Adrenal gland (tissue), 9 donors: ENCODE measurements at regions not wholly inside any gene's neighbourhood (a gene's known extent, or its start where the extent isn't known, plus 50 kb on each side); places are given as distances from the start of the nearest gene placed in this dataset.
A peak's percentile ranks its signal among the peaks of the same experiment; 100 is the strongest.

Source experiments
- DNase-seq, 7 donors: peaks; one replicate each; pipeline ENCODE4 v3.0.0-alpha.2; 2019 to 2020
- H3K27ac ChIP-seq, 5 donors: fragments of 200-600 bp; sonication (generic) in 4 of 5; 1 replicate in 3 of 5; 2 replicates in 2 of 5; pipeline versions ENCODE4 v1.5.1 to v1.8.0; 2016 to 2020; ENCODE audit warnings: mild to moderate bottlenecking in 1 of 5
- H3K27me3 ChIP-seq: fragments of 200-600 bp; 2 replicates; pipeline ENCODE4 v1.8.0; 2021
- H3K36me3 ChIP-seq, 2 donors: fragments of 200-600 bp; replicated peaks in 1 of 2; 1 replicate in 1 of 2; 2 replicates in 1 of 2; pipeline versions ENCODE4 v1.5.1 to v1.8.0; 2018 to 2022
- H3K4me1 ChIP-seq, 2 donors: fragments of 200-600 bp; replicated peaks in 1 of 2; 1 replicate in 1 of 2; 2 replicates in 1 of 2; pipeline versions ENCODE4 v1.5.1 to v1.8.0; 2018 to 2021
- H3K4me3 ChIP-seq, 4 donors: fragments of 200-600 bp; sonication (generic) in 3 of 4; one replicate each; pipeline ENCODE4 v1.5.1; 2016 to 2018
- H3K9me3 ChIP-seq, 3 donors: fragments of 200-600 bp; sonication (generic) in 1 of 3; replicated peaks in 1 of 3; 1 replicate in 2 of 3; 2 replicates in 1 of 3; pipeline versions ENCODE4 v1.5.1 to v1.8.0; 2016 to 2021
- POLR2A ChIP-seq, 2 donors: fragments of 450-650 bp; IDR thresholded peaks; one replicate each; pipeline ENCODE4 v1.6.1; 2017; ENCODE audit warnings: antibody characterized with exemption in 2 of 2, mild to moderate bottlenecking in 2 of 2, moderate library complexity in 1 of 2
- WGBS, 4 donors: extraction: QIAGEN DNeasy Blood & Tissue Kit in 2 of 4; methylation state at CpG; one replicate each; pipeline versions ENCODE4 v1.1.5 to v1.1.7; 2013 to 2017; 5-methylcytosine and 5-hydroxymethylcytosine counted together
- intact Hi-C, 2 donors: fragments of 100-400 bp; cut with DNase I; formaldehyde crosslinking; loops; one replicate each; pipeline versions ENCODE4 v1.14.1 to v1.15.0; 2022 to 2023
- TF ChIP-seq, protein P1 (sequence below), 6 experiments: fragments of 450-650 bp in 4 of 6; fragments of 200-600 bp in 2 of 6; sonication (generic) in 1 of 6; IDR thresholded peaks; 1 replicate in 5 of 6; 2 replicates in 1 of 6; pipeline versions ENCODE4 v1.5.1 to v1.8.0; 2016 to 2021; ENCODE audit warnings: antibody characterized with exemption in 6 of 6, mild to moderate bottlenecking in 2 of 6, moderate library complexity in 1 of 6
- donor health status: healthy with polysubstance abuse.
- donor health status: Bipolar disorder and iron deficiency.
- donor health status: DM: yes; HTN: yes; CAD: no.
- donor health status: DM: no; HTN: no; CAD: no.
- donor health status: DM: no; HTN: no; CAD: no.

DNA sequence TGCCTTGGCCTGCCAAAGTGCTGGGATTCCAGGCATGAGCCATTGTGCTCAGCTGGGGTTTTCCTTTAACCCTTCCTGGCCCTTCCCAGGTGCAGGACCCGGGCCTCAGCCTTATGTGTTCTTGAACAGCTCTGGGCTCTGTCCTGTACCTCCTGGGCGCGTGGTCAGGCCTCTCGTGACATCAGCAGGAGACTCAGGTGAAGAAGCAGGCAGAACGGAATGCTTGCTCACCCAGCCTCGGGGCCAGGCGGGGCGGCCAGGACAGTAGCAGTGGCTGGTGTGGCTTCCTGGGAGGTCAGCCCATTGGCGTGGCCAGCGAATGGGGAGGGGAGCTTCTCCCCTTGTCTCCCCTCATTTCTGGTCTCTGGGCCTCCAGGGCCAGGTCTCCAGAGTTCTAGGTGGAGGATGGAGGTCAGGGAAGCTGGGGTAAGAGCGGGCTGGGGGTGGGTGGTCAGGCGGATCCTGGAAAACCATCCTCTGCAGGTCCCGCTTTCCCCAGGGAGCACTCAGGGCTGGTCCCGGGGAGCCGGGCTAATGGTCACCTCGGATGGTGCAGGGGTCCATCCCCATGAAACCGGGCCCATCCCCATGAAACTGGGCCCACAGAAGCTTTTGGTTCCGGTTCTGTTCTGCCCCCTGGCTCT is 281.5 kb downstream of the SEC14L1 start:
- intact Hi-C loops: no loop called here
- Histone ChIP-seq H3K36me3 (no peaks in the 10 kb centered on the region), H3K27me3 (no peaks in the 10 kb centered on the region), H3K4me1 (peaks cover 61 to 80% of the 10 kb centered on the region in 2 donors), H3K9me3 (no peaks in the 10 kb centered on the region), H3K27ac (peak overlapping the region in 4 of 5 donors; percentile 92 to 98 (median 95)), H3K4me3 (no peak overlapping the region)
- DNase-seq: no peak
- TF ChIP-seq POLR2A (IDR thresholded peaks at IDR 0.05): no peak
- TF ChIP-seq, protein P1, sequence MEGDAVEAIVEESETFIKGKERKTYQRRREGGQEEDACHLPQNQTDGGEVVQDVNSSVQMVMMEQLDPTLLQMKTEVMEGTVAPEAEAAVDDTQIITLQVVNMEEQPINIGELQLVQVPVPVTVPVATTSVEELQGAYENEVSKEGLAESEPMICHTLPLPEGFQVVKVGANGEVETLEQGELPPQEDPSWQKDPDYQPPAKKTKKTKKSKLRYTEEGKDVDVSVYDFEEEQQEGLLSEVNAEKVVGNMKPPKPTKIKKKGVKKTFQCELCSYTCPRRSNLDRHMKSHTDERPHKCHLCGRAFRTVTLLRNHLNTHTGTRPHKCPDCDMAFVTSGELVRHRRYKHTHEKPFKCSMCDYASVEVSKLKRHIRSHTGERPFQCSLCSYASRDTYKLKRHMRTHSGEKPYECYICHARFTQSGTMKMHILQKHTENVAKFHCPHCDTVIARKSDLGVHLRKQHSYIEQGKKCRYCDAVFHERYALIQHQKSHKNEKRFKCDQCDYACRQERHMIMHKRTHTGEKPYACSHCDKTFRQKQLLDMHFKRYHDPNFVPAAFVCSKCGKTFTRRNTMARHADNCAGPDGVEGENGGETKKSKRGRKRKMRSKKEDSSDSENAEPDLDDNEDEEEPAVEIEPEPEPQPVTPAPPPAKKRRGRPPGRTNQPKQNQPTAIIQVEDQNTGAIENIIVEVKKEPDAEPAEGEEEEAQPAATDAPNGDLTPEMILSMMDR (IDR thresholded peaks at IDR 0.05): no peak
- WGBS, 4 donors: 94% methylated on average over 10 to 18 of the region's 18 CpGs

DNA sequence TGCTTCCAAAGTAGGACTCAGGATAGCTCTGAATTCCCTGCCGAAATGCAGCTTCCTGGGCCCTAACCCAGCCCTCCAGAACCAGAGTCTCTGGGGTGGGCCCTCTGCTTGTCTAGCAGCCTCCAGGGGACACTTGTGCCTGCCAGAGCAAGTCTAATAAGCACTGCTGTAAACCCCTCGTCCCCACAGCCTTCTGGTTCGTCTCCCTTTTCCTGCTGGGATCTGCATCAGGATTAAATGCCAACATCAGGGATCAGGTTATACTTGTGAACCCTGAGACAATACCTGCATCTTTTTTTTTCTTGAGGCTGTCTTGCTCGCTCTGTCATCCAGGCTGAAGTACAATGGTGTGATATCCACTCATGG is 282.0 kb downstream of the SEC14L1 start:
- Histone ChIP-seq H3K36me3 (no peaks in the 10 kb centered on the region), H3K9me3 (no peaks in the 10 kb centered on the region), H3K4me1 (peaks cover 66 to 85% of the 10 kb centered on the region in 2 donors), H3K27ac (peak overlapping the region in 4 of 5 donors; percentile 92 to 98 (median 95)), H3K4me3 (no peak overlapping the region), H3K27me3 (no peaks in the 10 kb centered on the region)
- intact Hi-C loops: no loop called here
- TF ChIP-seq, protein P1 (IDR thresholded peaks at IDR 0.05): no peak
- no peak for TF ChIP-seq POLR2A (IDR thresholded peaks at IDR 0.05)
- DNase-seq: no peak
- 80 to 93% (median 89%) methylated on average over 3 to 4 of the region's 4 CpGs for WGBS, 4 donors

DNA sequence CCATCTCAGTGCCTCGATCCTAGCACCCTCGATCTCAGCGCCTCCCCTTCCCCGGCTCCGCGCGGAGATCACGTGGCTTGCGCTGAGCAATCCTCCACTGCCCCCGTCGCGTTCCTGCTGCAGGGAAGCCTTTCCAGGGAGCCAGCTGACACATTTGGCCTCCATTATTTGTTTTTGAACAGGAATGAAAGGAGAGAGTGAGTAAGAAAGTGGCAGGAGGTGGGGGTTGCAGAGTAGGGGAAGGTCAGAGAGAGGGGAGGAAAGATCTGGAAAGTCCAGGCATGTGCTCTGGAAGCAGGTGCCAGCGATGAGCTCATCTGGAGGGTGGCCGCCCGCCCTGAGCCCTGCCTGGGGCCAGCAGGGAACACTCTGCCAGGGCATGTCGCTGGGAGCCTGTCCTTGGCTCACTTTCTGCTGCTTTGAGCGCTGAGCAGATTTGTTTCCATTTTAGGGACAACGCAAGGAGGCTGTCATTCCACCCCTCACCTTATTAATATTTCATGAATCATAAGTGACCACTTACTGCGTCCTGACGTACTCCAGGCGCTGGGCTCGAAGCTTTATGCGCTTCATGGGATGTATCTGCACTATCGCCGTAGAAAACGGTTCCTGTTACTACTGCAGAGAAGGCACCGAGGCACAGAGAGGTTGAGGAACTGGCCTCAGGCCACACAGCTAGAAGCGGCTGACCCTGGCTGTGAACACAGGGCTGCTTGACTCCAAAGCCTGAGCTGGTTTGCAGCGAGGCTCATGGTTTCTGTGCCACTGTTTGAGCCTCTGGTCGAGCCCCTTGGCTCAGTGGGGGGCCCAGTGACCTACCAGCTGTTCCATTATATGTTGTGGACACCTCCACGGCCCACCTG is 283.1 kb downstream of the SEC14L1 start:
- intact Hi-C loops: no loop called here
- TF ChIP-seq, protein P1 (IDR thresholded peaks at IDR 0.05): peak in 2 of 6 experiments; percentile 16 to 18
- peak in 1 of 2 donors; percentile 80 for TF ChIP-seq POLR2A (IDR thresholded peaks at IDR 0.05)
- no peaks in the 10 kb centered on the region for H3K27me3 ChIP-seq
- WGBS, 4 donors: 26 to 36% (median 33%) methylated on average over 27 to 31 of the region's 31 CpGs
- no peak overlapping the region for H3K4me3 ChIP-seq
- H3K9me3 ChIP-seq: no peaks in the 10 kb centered on the region
- peak overlapping the region; percentile 90 to 98 (median 94) for H3K27ac ChIP-seq
- no peaks in the 10 kb centered on the region for H3K36me3 ChIP-seq
- DNase-seq: peak; percentile 94 to 98 (median 97)
- peaks cover 77 to 96% of the 10 kb centered on the region in 2 donors for H3K4me1 ChIP-seq

DNA sequence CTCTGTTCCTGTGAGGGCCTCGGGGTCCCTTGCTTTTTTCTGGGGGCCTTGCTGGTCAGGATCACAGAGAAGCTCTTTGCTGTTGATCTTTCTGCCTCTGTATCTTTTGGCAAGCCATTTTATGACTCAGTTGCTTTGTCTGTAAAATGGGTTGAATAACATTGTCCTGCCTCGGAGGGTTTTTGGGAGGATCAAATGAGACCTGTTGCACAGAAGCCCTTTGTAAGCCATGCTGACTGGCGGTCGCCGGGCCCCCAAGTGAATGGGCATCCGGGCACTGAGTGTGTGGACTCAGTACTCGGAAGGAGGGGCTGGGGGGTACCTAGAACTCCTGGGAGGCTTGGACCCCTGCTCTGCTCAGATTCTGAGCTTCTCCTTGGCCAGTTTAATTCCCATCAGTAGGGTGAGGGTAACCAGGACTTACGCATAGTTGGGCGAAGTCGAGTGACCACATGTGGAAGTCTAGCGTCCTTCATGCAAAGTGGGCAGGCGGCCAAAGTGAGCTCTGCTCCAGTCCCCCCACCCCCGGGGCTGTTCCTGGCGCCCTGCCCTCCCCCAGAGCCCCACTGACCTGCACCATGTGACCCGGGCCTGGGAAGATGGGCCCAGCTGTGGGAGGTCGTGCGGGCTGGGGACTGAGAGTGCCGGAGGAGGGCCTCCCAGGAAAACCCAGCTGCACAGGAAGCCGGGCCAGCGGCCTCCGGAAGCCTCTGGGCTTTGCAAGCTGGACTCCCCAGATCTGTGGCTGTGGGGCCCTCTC is 284.0 kb downstream of the SEC14L1 start:
- Histone ChIP-seq H3K27me3 (no peaks in the 10 kb centered on the region), H3K4me3 (no peak overlapping the region), H3K36me3 (no peaks in the 10 kb centered on the region), H3K9me3 (no peaks in the 10 kb centered on the region), H3K4me1 (peaks cover 84 to 98% of the 10 kb centered on the region in 2 donors), H3K27ac (peak overlapping the region; percentile 90 to 98 (median 94))
- 21 to 54% (median 22%) methylated on average over 5 to 21 of the region's 21 CpGs for WGBS, 4 donors
- DNase-seq: peak; percentile 92 to 98 (median 95)
- intact Hi-C loops: loop anchor here (5.0 kb wide), 4 partner anchors 32 to 97 kb away; no protein-coding TSS in a partner anchor
- TF ChIP-seq POLR2A (IDR thresholded peaks at IDR 0.05): peak in 1 of 2 donors; percentile 46
- TF ChIP-seq, protein P1 (IDR thresholded peaks at IDR 0.05): no peak
